A549 (cell line): ENCODE measurements at regions not wholly inside any gene's neighbourhood (a gene's known extent, or its start where the extent isn't known, plus 50 kb on each side); places are given as distances from the start of the nearest gene placed in this dataset.

ENCODE experiments used
- ATAC-seq, 2 experiments: fragments of 200-7000 bp in 1 of 2; fragments of >200 bp in 1 of 2; cut with Nextera tagmentation in 1 of 2; cut with Tn5 transposase in 1 of 2; 3 replicates each; pipeline versions ENCODE4 v1.8.0 to v1.9.1; 2018 to 2020; ENCODE audit warnings: mild to moderate bottlenecking in 1 of 2, moderate library complexity in 1 of 2
- CTCF ChIA-PET: fragments of 300-600 bp; sonication (Branson Sonifier 250); formaldehyde crosslinking; extraction: SDS; loops from one replicate; lab custom pipeline; 2021; ENCODE audit warnings: antibody characterized with exemption, inconsistent platforms; lab: Yijun Ruan, JAX
- POLR2A ChIA-PET: fragments of 350-600 bp; formaldehyde crosslinking; extraction: SDS; loops from one replicate; lab custom pipeline; 2021; ENCODE audit warnings: antibody characterized with exemption, inconsistent platforms; lab: Yijun Ruan, JAX
- DNase-seq, 2 experiments: peaks; one replicate each; pipeline versions ENCODE4 v3.0.0 to v3.0.0-alpha.2; 2011 to 2016; ENCODE audit warnings: low read depth in 1 of 2, low spot score in 1 of 2
- FAIRE-seq: peaks from 2 replicates; lab custom pipeline; 2011; peaks lifted over from hg19 to GRCh38; lab: Jason Lieb, UNC
- H3K27ac ChIP-seq, 2 experiments: fragments of >200 bp; sonication (Bioruptor Twin); formaldehyde crosslinking; 3 replicates each; pipeline ENCODE4 v1.5.1; 2016 to 2017
- H3K4me1 ChIP-seq: fragments of >200 bp; sonication (Bioruptor Twin); formaldehyde crosslinking; 3 replicates; pipeline ENCODE4 v1.6.1; 2016
- H3K4me2 ChIP-seq: fragments of >200 bp; sonication (Bioruptor Twin); formaldehyde crosslinking; 3 replicates; pipeline ENCODE4 v1.6.1; 2016
- H3K4me3 ChIP-seq: fragments of >200 bp; sonication (Bioruptor Twin); formaldehyde crosslinking; 3 replicates; pipeline ENCODE4 v1.5.1; 2016
- H3K9me3 ChIP-seq: fragments of >200 bp; sonication (Bioruptor Twin); formaldehyde crosslinking; 3 replicates; pipeline ENCODE4 v1.6.1; 2016
- CBX2 ChIP-seq: fragments of 200-600 bp; sonication (generic); IDR thresholded peaks from 2 replicates; pipeline ENCODE4 v1.6.1; 2016; ENCODE audit warnings: low read depth, mild to moderate bottlenecking, borderline replicate concordance
- CHD2 ChIP-seq: fragments of 150-350 bp; IDR thresholded peaks from 2 replicates; pipeline ENCODE4 v1.6.1; 2014; ENCODE audit warnings: low read length; ENCODE audit not compliant: partially characterized antibody
- EHF ChIP-seq: fragments of 250-450 bp; sonication (Bioruptor Pico); IDR thresholded peaks from 2 replicates; pipeline ENCODE4 v1.5.0; 2020; ENCODE audit warnings: mild to moderate bottlenecking
- FOSB ChIP-seq: fragments of 250-450 bp; sonication (Bioruptor Pico); IDR thresholded peaks from 2 replicates; pipeline ENCODE4 v1.5.0; 2020; ENCODE audit warnings: mild to moderate bottlenecking, moderate library complexity
- FOSL2 ChIP-seq, 2 experiments: fragments of 450-650 bp in 1 of 2; fragments of >200 bp in 1 of 2; sonication (Bioruptor Twin) in 1 of 2; formaldehyde crosslinking; IDR thresholded peaks; 2 replicates each; pipeline versions ENCODE4 v1.5.0 to v1.6.1; 2016 to 2020; ENCODE audit warnings: mild to moderate bottlenecking in 1 of 2, moderate library complexity in 1 of 2
- FOXS1 ChIP-seq: fragments of 250-450 bp; sonication (Bioruptor Pico); IDR thresholded peaks from 2 replicates; pipeline ENCODE4 v1.5.0; 2020; ENCODE audit warnings: mild to moderate bottlenecking, moderate library complexity
- GATA3 ChIP-seq: IDR thresholded peaks from 2 replicates; pipeline ENCODE4 v1.6.1; 2012; ENCODE audit warnings: borderline replicate concordance
- HES2 ChIP-seq: fragments of >200 bp; sonication (Bioruptor Twin); formaldehyde crosslinking; IDR thresholded peaks from 2 replicates; pipeline ENCODE4 v1.6.1; 2016
- HEYL ChIP-seq: fragments of 250-450 bp; sonication (Bioruptor Pico); IDR thresholded peaks from 2 replicates; pipeline ENCODE4 v1.8.0; 2021; ENCODE audit warnings: mild to moderate bottlenecking, moderate library complexity
- KDM1A ChIP-seq: fragments of 200-600 bp; sonication (generic); IDR thresholded peaks from 2 replicates; pipeline ENCODE4 v1.6.1; 2016; ENCODE audit warnings: low read depth, mild to moderate bottlenecking
- MAFK ChIP-seq: fragments of 450-650 bp; IDR thresholded peaks from 2 replicates; pipeline ENCODE4 v1.6.1; 2014; ENCODE audit not compliant: partially characterized antibody
- NPAS2 ChIP-seq: fragments of 250-450 bp; sonication (Bioruptor Pico); IDR thresholded peaks from 2 replicates; pipeline ENCODE4 v1.8.0; 2022; ENCODE audit warnings: mild to moderate bottlenecking, moderate library complexity, borderline replicate concordance
- PBX3 ChIP-seq: IDR thresholded peaks from 2 replicates; pipeline ENCODE4 v1.6.1; 2012
- POLR2AphosphoS2 ChIP-seq: conservative IDR thresholded peaks from 2 replicates; pipeline ENCODE4 v1.6.1; 2012; ENCODE audit warnings: low read length, improper control_type of control experiment, inconsistent platforms
- RAD21 ChIP-seq, 2 experiments: fragments of >200 bp in 1 of 2; sonication (Bioruptor Twin) in 1 of 2; formaldehyde crosslinking in 1 of 2; IDR thresholded peaks in 1 of 2; conservative IDR thresholded peaks in 1 of 2; 2 replicates in 1 of 2; 3 replicates in 1 of 2; pipeline ENCODE4 v1.6.1; 2012 to 2018; ENCODE audit warnings: inconsistent platforms in 1 of 2
- RARB ChIP-seq: fragments of 250-450 bp; sonication (Bioruptor Pico); IDR thresholded peaks from 2 replicates; pipeline ENCODE4 v1.8.0; 2021; ENCODE audit warnings: mild to moderate bottlenecking, moderate library complexity
- RCOR1 ChIP-seq: fragments of 150-350 bp; IDR thresholded peaks from 2 replicates; pipeline ENCODE4 v1.6.1; 2014; ENCODE audit warnings: antibody characterized with exemption, low read length, low read depth
- TP53 ChIP-seq: fragments of 250-450 bp; sonication (Bioruptor Pico); IDR thresholded peaks from 2 replicates; pipeline ENCODE4 v1.5.0; 2021; ENCODE audit warnings: mild to moderate bottlenecking, moderate library complexity
- USF2 ChIP-seq: fragments of 450-650 bp; IDR thresholded peaks from 2 replicates; pipeline ENCODE4 v1.6.1; 2014; ENCODE audit warnings: antibody characterized with exemption
- ZSCAN20 ChIP-seq: fragments of 250-450 bp; sonication (Bioruptor Pico); IDR thresholded peaks from 2 replicates; pipeline ENCODE4 v1.8.0; 2022; ENCODE audit warnings: mild to moderate bottlenecking, moderate library complexity
- WGBS: methylation state at CpG from one replicate; pipeline ENCODE4 v1.1.6; 2017; ENCODE audit errors: missing lambda C conversion rate; 5-methylcytosine and 5-hydroxymethylcytosine counted together
- TF ChIP-seq, protein P1 (sequence below): fragments of 250-450 bp; sonication (Bioruptor Pico); IDR thresholded peaks from 2 replicates; pipeline ENCODE4 v1.5.0; 2020; ENCODE audit warnings: low read depth, mild to moderate bottlenecking, moderate library complexity
- TF ChIP-seq, protein P2 (sequence below): IDR thresholded peaks from 2 replicates; pipeline ENCODE4 v1.6.1; 2012; ENCODE audit warnings: low read depth, borderline replicate concordance
- TF ChIP-seq, protein P3 (sequence below): fragments of 200-600 bp; sonication (generic); IDR thresholded peaks from 2 replicates; pipeline ENCODE4 v1.6.1; 2016; ENCODE audit warnings: antibody characterized with exemption, mild to moderate bottlenecking, moderate library complexity
- TF ChIP-seq, protein P4 (sequence below): IDR thresholded peaks from 2 replicates; pipeline ENCODE4 v1.6.1; 2012

DNA sequence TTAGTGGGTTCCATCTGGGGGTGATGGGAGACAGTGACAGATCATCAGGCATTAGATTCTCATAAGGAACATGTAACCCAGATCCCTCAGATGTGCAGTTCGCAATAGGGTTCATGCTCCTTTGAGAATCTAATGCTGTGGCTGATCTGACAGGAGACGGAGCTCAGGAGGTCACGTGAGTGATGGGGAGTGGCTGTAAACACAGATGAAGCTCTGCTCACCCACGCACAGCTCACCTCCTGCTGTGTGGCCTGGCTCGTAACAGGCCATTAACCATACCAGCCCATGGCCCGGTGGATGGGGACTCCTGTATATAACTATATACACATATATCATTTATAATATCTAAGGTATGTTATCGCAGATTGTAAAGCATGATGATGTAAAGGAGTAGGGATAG is 214.2 kb downstream of the MAF start:
- H3K27ac ChIP-seq: no peak overlapping the region
- H3K4me3 ChIP-seq: no peak overlapping the region
- CTCF ChIA-PET: interaction anchor here (0.6 kb wide), 1 partner anchor 1049 kb away, joined by 3 read pairs; no protein-coding TSS in a partner anchor
- WGBS: 29% methylated on average over 7 of the region's 7 CpGs
- H3K9me3 ChIP-seq: no peaks in the 10 kb centered on the region; the same call in 2 of the 3 replicates
- no peak overlapping the region for H3K4me2 ChIP-seq
- H3K4me1 ChIP-seq: no peaks in the 10 kb centered on the region
- TF ChIP-seq HES2: no peak
- TF ChIP-seq ZSCAN20: no peak
- TF ChIP-seq GATA3: no peak
- TF ChIP-seq POLR2AphosphoS2: no peak
- TF ChIP-seq FOSB (CRISPR knock-in tag): no peak
- TF ChIP-seq EHF (CRISPR knock-in tag): no peak
- TF ChIP-seq RCOR1: no peak
- no peak for TF ChIP-seq RARB (CRISPR knock-in tag)
- TF ChIP-seq, protein P1, sequence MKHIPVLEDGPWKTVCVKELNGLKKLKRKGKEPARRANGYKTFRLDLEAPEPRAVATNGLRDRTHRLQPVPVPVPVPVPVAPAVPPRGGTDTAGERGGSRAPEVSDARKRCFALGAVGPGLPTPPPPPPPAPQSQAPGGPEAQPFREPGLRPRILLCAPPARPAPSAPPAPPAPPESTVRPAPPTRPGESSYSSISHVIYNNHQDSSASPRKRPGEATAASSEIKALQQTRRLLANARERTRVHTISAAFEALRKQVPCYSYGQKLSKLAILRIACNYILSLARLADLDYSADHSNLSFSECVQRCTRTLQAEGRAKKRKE: no peak
- DNase-seq: no peak
- POLR2A ChIA-PET: no interaction called here
- ATAC-seq: no peak
- FAIRE-seq: no peak

- CTCF ChIA-PET: interaction anchor here (1.2 kb wide), 1 partner anchor 10 kb away, joined by 4 read pairs; no protein-coding TSS in a partner anchor
- WGBS: 19% methylated on average over 10 of the region's 10 CpGs
Measured at GRCh38 chr16:79381603-79382042, 218.9 kb downstream of the MAF start.

More at GRCh38 chr16:79381603-79382042, 218.9 kb downstream of the MAF start:
- Histone ChIP-seq H3K27ac (no peak overlapping the region), H3K4me2 (no peak overlapping the region), H3K4me1 (no peaks in the 10 kb centered on the region), H3K9me3 (no peaks in the 10 kb centered on the region; the same call in 2 of the 3 replicates), H3K4me3 (no peak overlapping the region)
- ATAC-seq: no peak
- no peak for FAIRE-seq
- DNase-seq: no peak
- POLR2A ChIA-PET: no interaction called here
- TF ChIP-seq PBX3 (no peak), ZSCAN20 (no peak), USF2 (no peak), NPAS2 (CRISPR knock-in tag) (no peak), HEYL (CRISPR knock-in tag) (no peak), CBX2 (no peak), MAFK (no peak), POLR2AphosphoS2 (no peak), FOSB (CRISPR knock-in tag) (no peak), FOXS1 (CRISPR knock-in tag) (no peak), KDM1A (no peak), CHD2 (no peak), RAD21 (conservative IDR thresholded peaks at IDR 0.05 in 1 of 2, IDR thresholded peaks at IDR 0.05 in 1 of 2) (no peak), TP53 (CRISPR knock-in tag) (no peak), FOSL2 (IDR thresholded peaks at IDR 0.05) (no peak), FOSL2 (CRISPR knock-in tag; IDR thresholded peaks at IDR 0.05) (no peak)
- TF ChIP-seq, protein P2, sequence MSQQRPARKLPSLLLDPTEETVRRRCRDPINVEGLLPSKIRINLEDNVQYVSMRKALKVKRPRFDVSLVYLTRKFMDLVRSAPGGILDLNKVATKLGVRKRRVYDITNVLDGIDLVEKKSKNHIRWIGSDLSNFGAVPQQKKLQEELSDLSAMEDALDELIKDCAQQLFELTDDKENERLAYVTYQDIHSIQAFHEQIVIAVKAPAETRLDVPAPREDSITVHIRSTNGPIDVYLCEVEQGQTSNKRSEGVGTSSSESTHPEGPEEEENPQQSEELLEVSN: no peak
- TF ChIP-seq, protein P3, sequence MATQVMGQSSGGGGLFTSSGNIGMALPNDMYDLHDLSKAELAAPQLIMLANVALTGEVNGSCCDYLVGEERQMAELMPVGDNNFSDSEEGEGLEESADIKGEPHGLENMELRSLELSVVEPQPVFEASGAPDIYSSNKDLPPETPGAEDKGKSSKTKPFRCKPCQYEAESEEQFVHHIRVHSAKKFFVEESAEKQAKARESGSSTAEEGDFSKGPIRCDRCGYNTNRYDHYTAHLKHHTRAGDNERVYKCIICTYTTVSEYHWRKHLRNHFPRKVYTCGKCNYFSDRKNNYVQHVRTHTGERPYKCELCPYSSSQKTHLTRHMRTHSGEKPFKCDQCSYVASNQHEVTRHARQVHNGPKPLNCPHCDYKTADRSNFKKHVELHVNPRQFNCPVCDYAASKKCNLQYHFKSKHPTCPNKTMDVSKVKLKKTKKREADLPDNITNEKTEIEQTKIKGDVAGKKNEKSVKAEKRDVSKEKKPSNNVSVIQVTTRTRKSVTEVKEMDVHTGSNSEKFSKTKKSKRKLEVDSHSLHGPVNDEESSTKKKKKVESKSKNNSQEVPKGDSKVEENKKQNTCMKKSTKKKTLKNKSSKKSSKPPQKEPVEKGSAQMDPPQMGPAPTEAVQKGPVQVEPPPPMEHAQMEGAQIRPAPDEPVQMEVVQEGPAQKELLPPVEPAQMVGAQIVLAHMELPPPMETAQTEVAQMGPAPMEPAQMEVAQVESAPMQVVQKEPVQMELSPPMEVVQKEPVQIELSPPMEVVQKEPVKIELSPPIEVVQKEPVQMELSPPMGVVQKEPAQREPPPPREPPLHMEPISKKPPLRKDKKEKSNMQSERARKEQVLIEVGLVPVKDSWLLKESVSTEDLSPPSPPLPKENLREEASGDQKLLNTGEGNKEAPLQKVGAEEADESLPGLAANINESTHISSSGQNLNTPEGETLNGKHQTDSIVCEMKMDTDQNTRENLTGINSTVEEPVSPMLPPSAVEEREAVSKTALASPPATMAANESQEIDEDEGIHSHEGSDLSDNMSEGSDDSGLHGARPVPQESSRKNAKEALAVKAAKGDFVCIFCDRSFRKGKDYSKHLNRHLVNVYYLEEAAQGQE: no peak
- TF ChIP-seq, protein P4, sequence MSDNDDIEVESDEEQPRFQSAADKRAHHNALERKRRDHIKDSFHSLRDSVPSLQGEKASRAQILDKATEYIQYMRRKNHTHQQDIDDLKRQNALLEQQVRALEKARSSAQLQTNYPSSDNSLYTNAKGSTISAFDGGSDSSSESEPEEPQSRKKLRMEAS: no peak
- TF ChIP-seq, protein P1: no peak
